ENCODE measurements at regions not wholly inside any gene's neighbourhood (a gene's known extent, or its start where the extent isn't known, plus 50 kb on each side); places are given as distances from the start of the nearest gene placed in this dataset.

DNA sequence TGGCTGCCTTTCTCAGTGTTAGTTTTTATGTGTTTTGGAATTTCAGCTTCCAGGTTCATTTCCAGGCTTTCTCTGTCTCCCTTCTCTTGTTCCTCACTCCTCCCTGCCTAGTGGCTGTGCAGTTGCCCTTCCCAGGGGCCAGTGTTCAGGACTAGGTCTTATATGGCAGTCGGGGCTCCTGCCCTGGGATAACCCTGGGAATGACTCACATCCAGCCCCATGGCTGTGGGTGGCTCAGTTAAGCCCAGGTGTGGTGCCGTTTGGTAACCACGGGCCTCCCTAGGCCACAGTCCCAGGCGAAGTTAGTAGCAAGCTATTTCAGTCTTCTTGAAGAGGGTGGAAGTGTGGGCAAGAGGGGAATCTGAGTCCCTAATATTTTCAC, 57.4 kb upstream of the DDR1 start:
- no peak overlapping the region for H3K4me3 Mint-ChIP-seq
- H3K4me1 Mint-ChIP-seq (ENCODE audit: low read depth): peaks cover 52% of the 10 kb centered on the region
- peak overlapping the region; percentile 85 for H3K27ac Mint-ChIP-seq
- no peak for DNase-seq
- H3K36me3 Mint-ChIP-seq (ENCODE audit: low read depth): no peaks in the 10 kb centered on the region
- no peaks in the 10 kb centered on the region for H3K9me3 Mint-ChIP-seq
- H3K27me3 Mint-ChIP-seq (ENCODE audit: insufficient read depth): peaks cover 2% of the 10 kb centered on the region
- TF ChIP-seq, protein P1, sequence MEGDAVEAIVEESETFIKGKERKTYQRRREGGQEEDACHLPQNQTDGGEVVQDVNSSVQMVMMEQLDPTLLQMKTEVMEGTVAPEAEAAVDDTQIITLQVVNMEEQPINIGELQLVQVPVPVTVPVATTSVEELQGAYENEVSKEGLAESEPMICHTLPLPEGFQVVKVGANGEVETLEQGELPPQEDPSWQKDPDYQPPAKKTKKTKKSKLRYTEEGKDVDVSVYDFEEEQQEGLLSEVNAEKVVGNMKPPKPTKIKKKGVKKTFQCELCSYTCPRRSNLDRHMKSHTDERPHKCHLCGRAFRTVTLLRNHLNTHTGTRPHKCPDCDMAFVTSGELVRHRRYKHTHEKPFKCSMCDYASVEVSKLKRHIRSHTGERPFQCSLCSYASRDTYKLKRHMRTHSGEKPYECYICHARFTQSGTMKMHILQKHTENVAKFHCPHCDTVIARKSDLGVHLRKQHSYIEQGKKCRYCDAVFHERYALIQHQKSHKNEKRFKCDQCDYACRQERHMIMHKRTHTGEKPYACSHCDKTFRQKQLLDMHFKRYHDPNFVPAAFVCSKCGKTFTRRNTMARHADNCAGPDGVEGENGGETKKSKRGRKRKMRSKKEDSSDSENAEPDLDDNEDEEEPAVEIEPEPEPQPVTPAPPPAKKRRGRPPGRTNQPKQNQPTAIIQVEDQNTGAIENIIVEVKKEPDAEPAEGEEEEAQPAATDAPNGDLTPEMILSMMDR (IDR thresholded peaks at IDR 0.05): no peak

DNA sequence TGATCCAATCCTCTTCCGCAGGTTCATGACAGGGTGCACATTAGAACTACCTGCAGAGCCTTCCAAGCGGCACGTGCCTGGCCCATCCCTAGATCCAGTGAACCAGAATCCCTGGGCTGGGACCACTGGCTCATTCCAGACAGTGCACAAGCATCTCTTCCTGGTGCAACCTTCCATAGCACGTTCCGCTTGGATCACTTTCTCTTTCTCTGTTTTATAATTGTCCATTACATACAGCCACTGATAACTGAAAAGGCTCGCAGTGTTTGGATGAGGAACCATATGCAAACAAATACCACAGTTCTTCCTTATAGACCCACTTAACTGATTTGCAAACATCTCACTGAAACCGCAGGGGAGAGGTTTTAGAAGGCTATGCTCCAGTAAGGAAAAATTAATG, 59.6 kb upstream of the DDR1 start:
- H3K27ac Mint-ChIP-seq: no peak overlapping the region

DNA sequence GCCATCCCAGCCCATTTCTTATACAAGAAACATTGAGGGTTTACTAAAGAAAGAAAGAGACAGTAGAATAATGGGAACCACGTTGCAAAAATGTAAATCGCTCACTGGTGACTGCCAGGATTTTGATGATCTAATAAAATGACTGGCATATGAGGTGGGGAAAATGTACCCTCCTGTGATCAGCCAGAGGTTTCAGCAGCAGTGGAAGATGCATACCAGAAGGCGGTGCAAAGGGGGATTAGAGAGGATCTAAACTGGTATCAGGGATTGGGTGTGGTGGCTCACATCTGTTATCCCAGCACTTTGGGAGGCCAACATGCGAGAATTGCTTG, 60.8 kb upstream of the DDR1 start:
- no peak for DNase-seq
- 0 out of 2 replicates have a peak, but pooled peaks cover under 1% of the 10 kb centered on the region for H3K36me3 Mint-ChIP-seq (ENCODE audit: low read depth)
- no peak overlapping the region for H3K4me3 Mint-ChIP-seq
- no peaks in the 10 kb centered on the region for H3K9me3 Mint-ChIP-seq
- TF ChIP-seq, protein P1 (IDR thresholded peaks at IDR 0.05): no peak
- H3K27me3 Mint-ChIP-seq (ENCODE audit: insufficient read depth): peaks cover 2% of the 10 kb centered on the region; the same call in 1 of the 2 replicates
- no peak overlapping the region for H3K27ac Mint-ChIP-seq
- H3K4me1 Mint-ChIP-seq (ENCODE audit: low read depth): peaks cover 70% of the 10 kb centered on the region

More for the DNA sequence above, 59.6 kb upstream of the DDR1 start:
- H3K4me3 Mint-ChIP-seq: no peak overlapping the region
- no peak for DNase-seq
- peaks cover 2% of the 10 kb centered on the region; the same call in 1 of the 2 replicates for H3K27me3 Mint-ChIP-seq (ENCODE audit: insufficient read depth)
- no peaks in the 10 kb centered on the region for H3K36me3 Mint-ChIP-seq (ENCODE audit: low read depth)
- H3K9me3 Mint-ChIP-seq: no peaks in the 10 kb centered on the region
- H3K4me1 Mint-ChIP-seq (ENCODE audit: low read depth): peaks cover 69% of the 10 kb centered on the region
- TF ChIP-seq, protein P1 (IDR thresholded peaks at IDR 0.05): no peak

DNA sequence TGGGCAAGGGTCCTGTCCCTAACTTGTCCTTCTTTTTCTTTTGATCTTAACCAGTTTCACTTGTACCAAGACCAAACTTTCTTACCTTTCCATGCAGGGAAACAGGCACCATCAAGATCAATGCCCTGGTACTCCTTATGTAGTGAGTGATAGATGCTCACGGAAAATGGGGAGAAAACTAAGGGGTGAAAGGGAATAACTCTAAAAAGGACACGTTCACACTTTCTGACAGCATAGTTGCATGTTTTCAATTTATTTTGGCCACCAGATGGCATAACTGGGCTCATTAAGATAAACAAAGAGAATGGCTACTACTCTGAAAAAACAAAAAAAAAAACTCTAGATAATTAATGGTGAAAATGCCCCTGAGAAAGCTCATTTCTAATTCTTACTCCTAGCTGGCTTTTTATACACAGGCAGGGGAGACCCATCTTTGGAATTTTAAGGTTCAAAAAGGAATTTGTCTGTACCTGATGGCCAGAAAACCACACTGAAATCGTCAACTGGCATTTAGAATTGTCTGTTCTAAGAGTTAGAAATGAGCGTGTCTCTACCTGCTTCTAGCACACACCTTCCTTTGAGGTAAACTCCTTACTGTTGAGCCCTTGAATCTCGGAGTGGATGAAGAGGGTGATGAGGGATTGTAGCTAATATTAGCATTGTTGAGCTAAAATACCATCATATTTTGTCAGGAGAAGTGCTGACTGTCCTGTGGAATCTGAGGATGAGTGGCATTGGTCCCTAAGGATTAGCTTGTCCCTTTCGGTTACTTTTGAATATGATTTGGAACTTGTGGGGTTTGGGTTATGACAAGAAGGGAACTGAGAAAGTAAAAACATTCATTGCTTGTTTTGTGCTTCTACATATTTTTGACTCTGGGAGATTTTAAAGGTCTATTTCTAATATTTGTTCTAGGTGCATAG, 62.2 kb upstream of the DDR1 start:
- Mint-ChIP-seq H3K4me1 (ENCODE audit: low read depth) (peaks cover 67% of the 10 kb centered on the region), H3K27ac (peak overlapping the region; percentile 64), H3K4me3 (no peak overlapping the region), H3K27me3 (ENCODE audit: insufficient read depth) (peaks cover 2% of the 10 kb centered on the region; the same call in 1 of the 2 replicates), H3K36me3 (ENCODE audit: low read depth) (0 out of 2 replicates have a peak, but pooled peaks cover 5% of the 10 kb centered on the region), H3K9me3 (no peaks in the 10 kb centered on the region)
- TF ChIP-seq, protein P1 (IDR thresholded peaks at IDR 0.05): peak; percentile 83
- peak; percentile 48 for DNase-seq

DNA sequence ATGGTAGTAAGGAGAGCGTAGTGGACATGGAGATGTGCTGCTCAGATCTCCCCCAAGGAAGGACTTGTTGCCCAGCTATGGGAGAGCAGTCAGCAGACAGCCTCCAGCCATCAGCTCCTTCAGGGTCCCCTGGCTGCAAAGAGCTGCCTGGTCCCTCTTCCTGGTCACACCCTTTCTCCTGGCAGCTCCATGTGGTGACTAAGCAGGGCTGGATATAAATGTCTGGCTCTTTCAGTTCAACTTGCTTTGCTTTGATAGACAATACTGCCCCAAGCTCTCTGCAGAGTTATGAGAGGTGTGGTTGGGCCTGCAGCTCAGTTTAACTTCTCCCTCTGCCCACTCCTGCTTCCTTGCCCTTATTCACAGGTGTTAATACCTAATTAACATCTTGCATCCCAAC, 64.1 kb upstream of the DDR1 start:
- Mint-ChIP-seq H3K27me3 (ENCODE audit: insufficient read depth) (peaks cover 2% of the 10 kb centered on the region; the same call in 1 of the 2 replicates), H3K4me3 (no peak overlapping the region), H3K4me1 (ENCODE audit: low read depth) (peaks cover 64% of the 10 kb centered on the region), H3K36me3 (ENCODE audit: low read depth) (0 out of 2 replicates have a peak, but pooled peaks cover 5% of the 10 kb centered on the region), H3K27ac (peak overlapping the region; percentile 88), H3K9me3 (no peaks in the 10 kb centered on the region)
- TF ChIP-seq, protein P1 (IDR thresholded peaks at IDR 0.05): no peak; the same call in none of the 2 replicates
- DNase-seq: peak; percentile 74
